ENCODE measurements at regions not wholly inside any gene's neighbourhood (a gene's known extent, or its start where the extent isn't known, plus 50 kb on each side); places are given as distances from the start of the nearest gene placed in this dataset.

DNA sequence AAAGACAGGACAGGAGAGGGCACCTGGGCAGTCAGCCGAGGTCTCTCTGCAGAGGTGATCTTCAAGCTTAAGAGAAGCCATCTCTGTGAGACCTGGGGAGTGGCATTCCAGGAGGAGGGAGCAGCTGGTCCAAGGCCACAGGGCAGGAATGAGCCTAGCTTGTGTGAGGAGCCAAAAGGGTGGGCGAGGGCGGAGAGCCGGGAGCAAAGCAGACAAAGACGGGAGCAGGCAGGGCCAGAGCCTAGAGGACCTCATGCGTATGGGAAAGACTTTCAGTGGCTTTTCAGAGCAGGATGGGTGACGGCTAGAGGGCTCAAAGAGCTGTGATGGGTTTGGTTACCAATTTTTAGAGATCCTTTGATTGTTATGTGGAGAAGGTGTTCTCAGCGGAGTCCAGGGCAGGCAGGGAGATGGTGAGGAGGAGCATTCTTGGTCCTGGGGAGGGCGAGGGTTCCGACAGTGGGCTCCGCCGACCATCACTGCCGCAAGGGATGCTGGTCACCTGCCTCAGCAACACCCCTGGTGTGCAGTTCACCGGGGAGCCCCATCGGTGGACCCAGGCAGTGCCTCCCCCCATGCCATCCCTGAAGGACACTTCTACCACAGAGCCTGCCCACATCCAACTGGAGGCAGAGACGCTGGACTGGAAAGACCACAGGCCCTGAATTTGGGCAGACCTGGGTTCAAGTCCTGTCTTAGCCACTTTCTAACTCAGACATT lies 122.9 kb upstream of the IRF2BP2 start:
- no peak for DNase-seq
- TF ChIP-seq, protein P1, sequence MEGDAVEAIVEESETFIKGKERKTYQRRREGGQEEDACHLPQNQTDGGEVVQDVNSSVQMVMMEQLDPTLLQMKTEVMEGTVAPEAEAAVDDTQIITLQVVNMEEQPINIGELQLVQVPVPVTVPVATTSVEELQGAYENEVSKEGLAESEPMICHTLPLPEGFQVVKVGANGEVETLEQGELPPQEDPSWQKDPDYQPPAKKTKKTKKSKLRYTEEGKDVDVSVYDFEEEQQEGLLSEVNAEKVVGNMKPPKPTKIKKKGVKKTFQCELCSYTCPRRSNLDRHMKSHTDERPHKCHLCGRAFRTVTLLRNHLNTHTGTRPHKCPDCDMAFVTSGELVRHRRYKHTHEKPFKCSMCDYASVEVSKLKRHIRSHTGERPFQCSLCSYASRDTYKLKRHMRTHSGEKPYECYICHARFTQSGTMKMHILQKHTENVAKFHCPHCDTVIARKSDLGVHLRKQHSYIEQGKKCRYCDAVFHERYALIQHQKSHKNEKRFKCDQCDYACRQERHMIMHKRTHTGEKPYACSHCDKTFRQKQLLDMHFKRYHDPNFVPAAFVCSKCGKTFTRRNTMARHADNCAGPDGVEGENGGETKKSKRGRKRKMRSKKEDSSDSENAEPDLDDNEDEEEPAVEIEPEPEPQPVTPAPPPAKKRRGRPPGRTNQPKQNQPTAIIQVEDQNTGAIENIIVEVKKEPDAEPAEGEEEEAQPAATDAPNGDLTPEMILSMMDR (IDR thresholded peaks at IDR 0.05; ENCODE audit: low read depth, low read length, missing control alignments) = no peak
- no peaks in the 10 kb centered on the region for H3K27me3 ChIP-seq (replicated peaks)
- no peaks in the 10 kb centered on the region for H3K36me3 ChIP-seq (replicated peaks)
- H3K4me3 ChIP-seq (ENCODE audit: low read depth, low read length) = no peak overlapping the region
- H3K27ac ChIP-seq = no peak overlapping the region
- in situ Hi-C loops (cut with HindIII; ENCODE audit: low pct_ligation_motif_present, low sequenced_read_pairs) = loop anchor here (25.0 kb wide), 2 partner anchors 104 to 229 kb away; no protein-coding TSS in a partner anchor

DNA sequence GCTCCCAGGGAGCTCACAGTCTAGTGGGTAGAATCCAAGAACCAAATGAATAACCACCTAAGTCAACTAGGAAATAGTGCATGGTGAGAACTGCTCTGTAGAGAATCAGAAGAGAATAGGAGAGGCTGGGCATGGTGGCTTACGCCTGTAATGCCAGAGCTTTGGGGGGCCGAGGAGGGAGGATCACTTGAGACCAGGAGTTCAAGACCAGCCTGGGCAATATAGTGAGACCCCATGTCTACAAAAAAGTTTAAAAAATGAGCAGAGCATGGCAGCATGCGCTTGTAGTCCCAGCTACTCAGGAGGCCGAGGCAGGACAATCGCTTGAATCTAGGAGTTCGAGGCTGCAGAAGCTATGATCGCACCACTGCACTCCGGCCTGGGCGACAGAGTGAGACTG lies 122.3 kb upstream of the IRF2BP2 start:
- Histone ChIP-seq H3K27ac (peak overlapping the region; percentile 99), H3K27me3 (replicated peaks) (no peaks in the 10 kb centered on the region), H3K4me3 (ENCODE audit: low read depth, low read length) (no peak overlapping the region), H3K36me3 (replicated peaks) (no peaks in the 10 kb centered on the region)
- TF ChIP-seq, protein P1 (IDR thresholded peaks at IDR 0.05; ENCODE audit: low read depth, low read length, missing control alignments) = no peak
- DNase-seq = no peak
- in situ Hi-C loops (cut with HindIII; ENCODE audit: low pct_ligation_motif_present, low sequenced_read_pairs) = loop anchor here (25.0 kb wide), 2 partner anchors 105 to 230 kb away; no protein-coding TSS in a partner anchor

DNA sequence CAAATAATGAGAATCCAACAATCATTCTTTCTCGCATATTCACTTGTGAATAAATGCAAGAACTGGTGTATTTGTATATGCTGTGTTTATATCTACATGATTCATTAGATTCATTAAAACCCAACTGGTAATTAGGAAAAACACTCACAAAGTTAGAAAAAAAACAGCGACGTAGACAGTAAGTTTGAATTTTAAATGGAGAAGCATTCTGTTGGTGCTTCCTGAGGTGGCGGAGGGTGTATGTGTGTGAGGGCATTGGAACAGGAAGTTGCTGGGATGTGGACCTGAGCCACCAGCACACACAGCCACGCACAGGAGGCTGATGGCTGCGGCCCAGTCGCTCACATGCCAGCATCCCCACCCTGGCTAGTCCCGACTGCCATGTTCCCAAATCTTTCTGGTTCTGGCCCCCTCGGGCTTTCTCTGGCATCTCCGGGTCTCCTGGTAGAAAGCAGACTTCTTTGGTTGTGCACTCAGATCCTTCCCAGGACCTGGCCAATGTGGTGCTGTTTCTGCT lies 121.6 kb upstream of the IRF2BP2 start:
- in situ Hi-C loops (cut with HindIII; ENCODE audit: low pct_ligation_motif_present, low sequenced_read_pairs) = loop anchor here (25.0 kb wide), 2 partner anchors 106 to 231 kb away; no protein-coding TSS in a partner anchor
- Histone ChIP-seq H3K27me3 (replicated peaks) (no peaks in the 10 kb centered on the region), H3K27ac (peak overlapping the region; percentile 99), H3K36me3 (replicated peaks) (no peaks in the 10 kb centered on the region), H3K4me3 (ENCODE audit: low read depth, low read length) (no peak overlapping the region)
- TF ChIP-seq, protein P1 (IDR thresholded peaks at IDR 0.05; ENCODE audit: low read depth, low read length, missing control alignments) = no peak
- no peak for DNase-seq

DNA sequence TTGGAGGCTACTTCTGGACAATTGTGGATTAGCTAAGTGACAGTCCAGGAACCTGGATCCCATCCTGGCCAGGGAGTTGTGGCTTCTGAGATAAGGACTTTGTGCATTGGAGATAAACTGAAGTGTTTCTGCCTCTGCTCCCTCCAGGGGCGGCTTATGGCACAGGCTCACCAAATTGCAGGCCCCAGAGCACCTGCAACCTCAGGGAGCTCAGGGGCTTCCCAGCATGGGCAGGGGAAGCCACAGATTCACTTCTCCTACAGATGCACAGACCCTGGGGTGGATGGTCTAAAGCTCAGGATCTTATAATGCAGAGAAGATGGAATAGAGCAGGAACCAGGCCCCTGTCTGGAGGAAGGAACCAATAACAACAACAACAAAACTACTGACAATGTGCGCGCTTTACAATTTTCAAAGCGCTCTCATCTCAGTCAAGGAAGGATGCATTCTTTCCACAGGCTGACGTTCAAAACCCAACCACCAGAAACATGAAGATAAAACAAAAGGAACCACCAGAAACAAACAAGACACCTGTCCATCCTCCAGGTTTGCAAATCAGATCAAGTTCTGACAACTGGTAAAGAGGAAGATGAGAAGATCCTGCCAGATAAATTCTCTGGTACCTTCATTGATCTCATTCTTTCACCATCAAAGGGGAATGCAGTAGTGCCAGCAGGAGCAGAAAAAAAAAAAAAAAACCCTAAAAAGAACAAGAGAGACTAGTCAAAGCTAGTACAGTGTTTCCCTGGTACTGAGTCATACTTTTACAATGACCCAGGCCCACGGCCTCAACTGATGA lies 121.0 kb upstream of the IRF2BP2 start:
- H3K27ac ChIP-seq = peak overlapping the region; percentile 99
- in situ Hi-C loops (cut with HindIII; ENCODE audit: low pct_ligation_motif_present, low sequenced_read_pairs) = loop anchor here (25.0 kb wide), 2 partner anchors 106 to 231 kb away; no protein-coding TSS in a partner anchor

DNA sequence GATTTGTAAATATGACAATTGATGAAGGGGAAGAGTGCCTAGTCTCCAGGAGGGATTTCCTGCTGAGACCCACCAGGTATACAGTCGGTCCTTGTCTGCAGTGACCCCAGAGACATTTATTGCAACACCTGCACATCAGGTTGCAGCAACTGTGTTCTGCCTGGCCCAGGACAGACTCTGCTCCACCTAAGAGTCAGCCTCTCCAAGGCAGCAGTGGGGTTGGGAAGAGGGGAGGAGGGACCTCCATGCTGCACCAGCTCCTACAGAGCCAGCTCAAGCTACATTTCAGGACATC lies 120.4 kb upstream of the IRF2BP2 start:
- Histone ChIP-seq H3K27me3 (replicated peaks) (no peaks in the 10 kb centered on the region), H3K4me3 (ENCODE audit: low read depth, low read length) (no peak overlapping the region), H3K36me3 (replicated peaks) (no peaks in the 10 kb centered on the region), H3K27ac (peak overlapping the region; percentile 99)
- TF ChIP-seq, protein P1 (IDR thresholded peaks at IDR 0.05; ENCODE audit: low read depth, low read length, missing control alignments) = no peak
- DNase-seq = no peak
- in situ Hi-C loops (cut with HindIII; ENCODE audit: low pct_ligation_motif_present, low sequenced_read_pairs) = loop anchor here (25.0 kb wide), 2 partner anchors 107 to 232 kb away; no protein-coding TSS in a partner anchor

More for the DNA sequence above, 121.0 kb upstream of the IRF2BP2 start:
- TF ChIP-seq, protein P1 (IDR thresholded peaks at IDR 0.05; ENCODE audit: low read depth, low read length, missing control alignments) = no peak
- no peak overlapping the region for H3K4me3 ChIP-seq (ENCODE audit: low read depth, low read length)
- DNase-seq = peak; percentile 81
- H3K36me3 ChIP-seq (replicated peaks) = no peaks in the 10 kb centered on the region
- H3K27me3 ChIP-seq (replicated peaks) = no peaks in the 10 kb centered on the region

Measured in brain microvascular endothelial cell (primary cell).